Stimulated activated naive CD4-positive, alpha-beta T cell treated with Interleukin-2 at 50 U/mL for 16 hours (primary cell): ENCODE measurements at regions not wholly inside any gene's neighbourhood (a gene's known extent, or its start where the extent isn't known, plus 50 kb on each side); places are given as distances from the start of the nearest gene placed in this dataset.

Experiments used
- DNase-seq: peaks from one replicate; lab custom pipeline; 2025; lab: John Stamatoyannopoulos, UW

- DNase-seq, result no peak
Measured at GRCh38 chr11:116642481-116642880, 130.3 kb downstream of the BUD13 start.

- DNase-seq, result no peak
Measured at GRCh38 chr11:116641561-116642045, 131.2 kb downstream of the BUD13 start.

DNA sequence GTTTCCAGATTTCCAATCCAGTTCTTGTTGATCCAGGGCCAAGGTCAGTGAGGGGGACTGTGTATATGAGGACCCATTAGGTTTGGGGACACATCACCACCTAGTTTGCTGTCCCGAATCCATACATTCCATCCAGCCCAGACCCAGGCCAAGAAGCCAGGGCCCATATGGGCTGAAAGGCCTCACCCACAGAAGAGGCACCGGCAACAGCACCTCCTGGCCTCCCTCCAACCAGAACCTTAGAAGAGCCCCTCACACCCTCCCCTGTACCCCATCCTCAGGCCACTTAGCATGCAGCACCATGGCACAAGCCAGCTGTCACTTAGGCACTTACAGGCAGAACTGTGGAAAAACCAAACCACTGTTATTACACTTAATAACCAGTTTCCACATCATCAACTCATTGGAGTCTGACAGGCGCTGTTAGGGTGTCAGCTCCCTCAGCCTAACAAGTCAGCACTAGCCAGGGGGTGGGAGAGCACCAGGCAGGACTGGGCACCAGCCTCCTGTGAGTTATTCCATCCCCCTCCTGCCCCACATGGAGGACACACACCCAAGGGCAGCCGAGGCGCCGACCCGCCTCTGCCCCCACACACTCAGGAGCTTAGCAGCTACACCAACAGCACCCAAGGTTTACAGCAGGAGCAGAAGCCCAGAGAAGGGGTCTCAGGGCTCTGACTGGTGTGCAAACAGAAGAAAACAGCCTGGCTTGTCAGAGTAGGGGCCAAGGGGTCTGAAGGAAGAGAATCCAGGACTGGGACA is 132.0 kb downstream of the BUD13 start:
- no peak for DNase-seq

DNA sequence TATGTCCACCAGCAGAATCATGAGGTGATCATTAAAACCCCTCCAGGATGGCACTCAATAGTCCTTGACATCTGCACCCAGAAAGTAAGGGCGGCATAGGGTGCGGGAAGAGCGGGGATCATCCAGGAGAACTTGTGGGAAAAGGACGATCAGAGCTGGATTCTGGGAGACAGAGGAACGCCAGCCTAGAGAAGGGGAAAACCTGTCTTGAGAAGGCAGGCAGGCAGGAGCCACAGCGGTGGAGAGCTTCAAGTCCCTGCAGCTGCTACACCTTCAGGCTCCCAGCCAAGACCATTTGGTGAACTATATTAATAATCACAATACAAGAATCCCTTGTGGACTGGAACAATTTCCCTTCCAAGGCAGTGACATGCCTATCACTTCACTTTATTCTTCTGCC is 134.3 kb downstream of the BUD13 start:
- DNase-seq, result no peak

GRCh38 chr11:116637766-116638165 is 135.0 kb downstream of the BUD13 start:
- no peak for DNase-seq

- DNase-seq, result no peak
Measured at GRCh38 chr11:116636341-116636929, 136.4 kb downstream of the BUD13 start.

DNA sequence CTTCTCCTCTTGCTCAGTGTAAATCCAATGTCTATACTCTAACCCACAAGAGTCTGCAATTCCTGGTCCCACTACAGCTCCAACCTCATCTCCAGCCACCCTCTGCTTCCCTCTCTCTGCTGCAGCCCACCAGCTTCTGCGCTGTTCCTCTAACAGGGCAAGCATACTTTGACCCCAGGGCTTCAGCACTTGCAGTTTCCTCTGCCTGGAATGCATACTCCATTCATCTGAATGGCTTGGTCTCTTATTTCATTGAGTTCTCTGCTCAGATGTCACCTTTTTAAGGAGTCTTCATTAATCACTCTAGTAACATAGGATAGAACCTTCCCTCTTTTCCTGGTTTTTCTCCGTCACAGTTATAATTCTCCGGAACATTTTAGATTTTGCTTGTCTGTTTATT is 141.6 kb downstream of the BUD13 start:
- DNase-seq, result no peak

GRCh38 chr11:116618461-116618860 is 154.3 kb downstream of the BUD13 start:
- DNase-seq, result no peak

DNA sequence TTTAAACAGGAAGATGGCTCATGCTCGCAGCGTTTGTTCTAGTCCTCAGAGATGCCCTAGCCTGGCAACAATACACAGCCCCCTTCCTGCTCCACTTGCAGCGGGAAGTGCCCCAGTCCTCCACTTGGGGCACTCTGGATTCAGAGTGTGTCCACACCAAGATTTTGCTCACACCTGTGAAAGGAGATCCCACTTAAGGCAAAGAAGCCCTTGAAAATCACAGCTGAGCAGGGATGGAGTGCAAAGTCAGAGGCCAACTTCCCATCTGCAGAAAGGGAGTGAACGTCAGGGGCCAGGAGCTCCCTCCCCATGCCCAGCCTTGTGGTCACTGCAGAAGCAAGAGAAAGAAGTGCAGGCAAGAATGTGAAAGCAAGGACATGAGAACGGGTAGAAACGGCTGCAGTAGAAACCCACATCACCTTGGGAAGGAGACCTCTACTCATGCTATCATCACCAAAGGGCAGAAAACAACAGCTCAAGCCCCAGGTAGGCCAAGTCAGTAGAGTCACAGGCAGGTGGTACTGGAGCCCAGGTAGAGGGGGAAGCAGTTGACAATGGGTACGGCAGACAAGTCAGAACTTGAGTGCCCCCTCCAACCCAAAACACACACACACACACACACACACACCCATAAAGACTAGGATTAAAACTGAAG is 157.4 kb downstream of the BUD13 start:
- DNase-seq, result no peak

- no peak for DNase-seq
Measured at GRCh38 chr11:116614306-116615210, 158.2 kb downstream of the BUD13 start.

DNA sequence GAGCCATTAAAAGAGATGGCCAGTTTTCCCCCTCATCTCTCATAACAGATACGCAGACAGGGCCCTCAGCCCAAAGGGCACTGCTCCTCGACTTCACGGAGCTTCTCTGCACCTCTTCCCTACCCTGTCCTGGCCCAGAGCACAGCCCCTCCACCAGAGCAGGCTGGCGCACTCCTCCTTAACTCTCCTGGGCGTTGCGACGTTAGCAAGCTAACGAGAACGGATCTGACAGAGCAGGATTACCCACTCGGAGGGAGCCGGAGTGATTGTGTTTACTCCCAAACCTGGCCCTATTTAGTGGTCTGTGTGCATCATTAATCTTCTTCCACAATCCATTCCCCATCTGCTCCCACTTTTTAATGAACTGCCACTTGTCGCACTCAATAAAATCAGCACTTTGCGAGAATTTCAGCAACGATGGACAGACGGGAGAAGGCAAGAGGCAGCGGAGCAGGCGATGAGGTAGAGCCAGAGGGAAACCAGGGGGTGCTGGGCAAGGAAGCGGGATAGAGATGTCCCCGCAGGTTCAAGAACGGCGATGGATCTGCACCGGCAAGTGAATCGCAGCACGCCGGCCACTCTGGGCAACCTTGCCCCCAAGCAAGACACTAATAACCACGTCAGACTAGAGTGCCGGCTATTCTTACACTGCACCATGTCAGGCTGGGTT is 159.4 kb downstream of the BUD13 start:
- no peak for DNase-seq

GRCh38 chr11:116611998-116612620 is 160.7 kb downstream of the BUD13 start:
- no peak for DNase-seq

DNA sequence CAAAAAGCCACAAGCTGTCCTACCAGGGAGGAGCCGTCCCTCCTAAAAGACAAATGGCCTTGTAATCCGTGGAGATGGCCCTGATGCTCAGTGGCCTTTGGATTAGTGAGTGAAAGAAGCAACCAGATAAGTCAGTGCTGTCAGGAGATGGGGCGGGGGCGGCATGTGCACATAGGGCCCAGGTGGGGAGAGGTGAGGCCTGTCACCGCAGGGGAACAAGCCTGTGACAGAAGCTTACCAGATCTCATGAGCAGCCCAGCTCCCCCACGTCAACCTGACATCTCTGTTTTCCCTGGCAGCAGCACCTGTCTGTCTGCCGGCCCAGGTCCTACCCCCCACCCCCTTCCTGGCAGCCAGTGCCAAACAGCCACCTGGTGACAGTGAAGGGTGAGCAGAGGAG is 162.6 kb downstream of the BUD13 start:
- no peak for DNase-seq

GRCh38 chr11:116607027-116607426 is 165.8 kb downstream of the BUD13 start:
- DNase-seq, result no peak

DNA sequence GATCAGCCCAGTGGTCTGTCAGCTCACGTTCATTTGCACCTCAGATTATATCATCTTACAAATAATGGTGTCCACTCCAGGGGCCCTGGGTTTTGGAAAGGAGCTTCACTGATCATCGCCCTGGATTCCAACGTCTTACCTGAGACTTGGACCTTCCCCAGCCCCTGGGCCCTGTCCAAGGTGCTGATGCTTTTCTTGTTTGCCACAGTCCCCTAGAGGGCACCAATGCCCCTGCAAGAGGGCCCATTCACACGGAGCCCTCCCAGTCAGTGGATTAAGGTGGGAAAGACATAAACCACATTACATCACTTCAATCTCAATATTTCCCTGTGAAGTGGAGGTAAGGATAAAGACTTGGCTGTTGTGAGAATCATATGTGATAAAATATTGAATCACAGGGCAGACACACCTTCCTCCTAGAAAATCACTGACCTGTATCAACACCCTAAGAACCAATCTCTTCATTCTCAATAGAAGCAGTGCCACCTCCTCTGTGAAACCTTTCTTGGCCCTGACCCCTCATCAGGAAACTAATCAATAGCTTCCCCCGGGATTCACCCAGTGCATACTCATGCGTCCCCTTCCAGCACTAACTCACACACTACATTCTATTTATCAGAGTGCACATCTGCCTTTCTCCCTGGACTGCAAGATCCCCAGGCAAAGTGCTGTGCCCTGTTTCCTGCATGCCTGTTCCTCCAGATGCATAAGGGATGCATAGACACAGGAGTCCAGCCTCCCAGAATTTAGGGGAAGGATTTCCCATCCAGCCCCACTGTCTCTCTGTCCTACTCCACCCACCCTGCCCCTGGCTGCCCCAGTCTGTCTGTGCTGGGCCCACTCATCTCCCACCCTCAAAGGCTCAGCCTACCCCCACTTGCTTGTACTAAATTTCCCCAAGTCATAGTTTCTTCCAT is 167.0 kb downstream of the BUD13 start:
- DNase-seq, result no peak

- no peak for DNase-seq
Measured at GRCh38 chr11:116603728-116604323, 169.0 kb downstream of the BUD13 start.

DNA sequence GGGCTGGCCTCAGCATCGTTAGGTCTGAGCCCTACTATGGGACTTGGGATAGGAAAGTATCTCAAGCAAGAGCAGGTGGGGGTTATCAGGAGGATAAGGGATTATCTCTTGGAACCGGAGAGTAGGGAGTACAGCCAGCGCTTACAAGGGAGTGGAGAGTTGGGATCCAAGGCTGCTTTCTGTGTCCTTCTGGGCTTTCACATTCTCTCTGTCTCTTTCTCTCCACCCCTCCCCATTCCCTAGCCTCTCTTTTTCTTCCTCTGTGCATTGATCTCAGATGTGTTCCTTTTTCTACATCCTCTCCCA is 170.2 kb downstream of the BUD13 start:
- no peak for DNase-seq

- no peak for DNase-seq
Measured at GRCh38 chr11:116601814-116602636, 170.8 kb downstream of the BUD13 start.

DNA sequence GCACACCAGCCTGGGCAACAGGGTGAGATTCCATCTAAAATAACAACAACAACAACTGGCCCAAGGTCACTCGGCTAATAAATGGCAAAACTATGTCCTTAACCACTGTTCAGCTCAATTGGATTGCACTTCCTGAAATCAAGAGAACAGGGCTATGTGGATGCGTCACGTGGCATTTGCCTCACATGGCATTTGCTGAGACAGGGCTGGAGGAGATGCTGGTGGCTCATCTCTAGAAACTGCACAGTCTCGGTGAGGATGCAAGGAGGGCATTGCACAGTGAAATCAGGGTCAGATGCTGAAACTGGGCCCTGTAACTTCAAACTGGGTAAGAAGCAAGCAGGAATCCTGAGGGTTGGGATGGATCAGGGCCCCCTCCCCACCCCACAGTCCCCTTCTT is 171.9 kb downstream of the BUD13 start:
- DNase-seq, result no peak
